UCSD-AML1 (cell line): ENCODE measurements at regions not wholly inside any gene's neighbourhood (a gene's known extent, or its start where the extent isn't known, plus 50 kb on each side); places are given as distances from the start of the nearest gene placed in this dataset.

Source experiments
- DNase-seq: peaks from one replicate; lab custom pipeline; 2025; ENCODE audit not compliant: unreplicated experiment; lab: John Stamatoyannopoulos, UW

DNA sequence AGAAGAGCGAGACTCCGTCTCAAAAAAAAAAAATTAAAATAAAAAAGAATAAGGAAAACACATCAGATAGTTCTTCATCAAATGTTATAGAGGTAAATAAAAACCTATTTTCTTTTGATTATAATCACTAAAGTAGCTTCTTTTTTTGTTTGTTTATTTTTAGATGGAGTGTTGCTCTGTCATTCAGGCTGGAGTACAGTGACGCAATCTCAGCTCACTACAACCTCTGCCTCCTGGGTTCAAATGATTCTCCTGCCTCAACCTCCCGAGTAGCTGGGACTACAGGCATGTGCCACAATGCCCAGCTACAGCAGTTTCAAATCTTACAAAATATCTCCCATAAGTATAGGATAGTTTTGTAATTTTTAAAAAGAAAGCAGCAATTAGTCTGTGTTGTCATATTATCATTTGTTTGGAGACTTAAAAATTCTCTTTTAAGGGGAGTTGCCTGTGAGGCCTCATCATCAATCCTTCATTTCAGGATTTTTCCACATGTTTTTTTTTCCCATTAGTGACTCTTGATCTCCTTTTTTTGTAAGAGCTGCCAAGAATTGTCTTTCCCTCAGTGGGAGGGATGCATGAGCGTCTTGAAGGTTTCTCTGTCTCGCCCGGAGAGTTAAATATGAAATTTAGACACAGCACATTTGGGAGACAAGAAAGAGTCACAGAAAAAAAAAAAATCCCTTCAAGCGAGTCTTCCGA lies 275.9 kb downstream of the CDCA7 start:
- DNase-seq, result no peak

DNA sequence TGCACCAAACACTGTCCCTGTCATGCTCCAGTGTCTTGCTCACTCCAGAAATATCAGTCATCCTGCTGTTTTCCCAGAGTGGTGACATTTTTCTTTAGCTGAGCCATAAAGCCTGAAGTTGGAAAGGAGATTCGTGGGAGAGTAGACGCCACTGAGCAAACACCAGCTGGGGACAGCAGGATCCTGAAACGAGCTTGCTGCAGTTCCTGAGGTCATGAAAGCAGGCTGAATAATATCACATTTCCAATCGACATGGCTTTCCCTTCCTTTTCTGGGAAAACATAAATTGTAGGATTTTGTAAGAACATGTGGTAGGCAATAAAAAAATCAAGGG lies 276.4 kb downstream of the CDCA7 start:
- no peak for DNase-seq

DNA sequence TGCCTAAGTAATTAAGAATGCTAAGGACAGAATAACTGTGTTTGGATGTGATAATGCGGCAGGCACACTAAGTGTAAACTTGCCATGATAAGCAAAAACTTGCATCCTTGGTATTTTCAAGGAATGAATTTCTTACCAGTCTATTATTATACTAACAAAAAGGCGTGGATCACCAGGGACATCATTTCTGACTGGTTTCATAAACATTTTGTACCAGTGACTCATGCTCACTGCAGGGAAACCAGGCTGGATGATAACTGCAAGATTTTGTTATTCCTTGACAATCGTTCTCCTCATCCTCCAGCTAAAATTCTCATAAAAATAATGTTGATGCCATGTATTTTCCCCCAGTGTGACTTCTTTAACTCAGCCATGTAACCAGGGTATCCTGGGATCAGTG lies 289.5 kb downstream of the CDCA7 start:
- DNase-seq, result no peak

DNA sequence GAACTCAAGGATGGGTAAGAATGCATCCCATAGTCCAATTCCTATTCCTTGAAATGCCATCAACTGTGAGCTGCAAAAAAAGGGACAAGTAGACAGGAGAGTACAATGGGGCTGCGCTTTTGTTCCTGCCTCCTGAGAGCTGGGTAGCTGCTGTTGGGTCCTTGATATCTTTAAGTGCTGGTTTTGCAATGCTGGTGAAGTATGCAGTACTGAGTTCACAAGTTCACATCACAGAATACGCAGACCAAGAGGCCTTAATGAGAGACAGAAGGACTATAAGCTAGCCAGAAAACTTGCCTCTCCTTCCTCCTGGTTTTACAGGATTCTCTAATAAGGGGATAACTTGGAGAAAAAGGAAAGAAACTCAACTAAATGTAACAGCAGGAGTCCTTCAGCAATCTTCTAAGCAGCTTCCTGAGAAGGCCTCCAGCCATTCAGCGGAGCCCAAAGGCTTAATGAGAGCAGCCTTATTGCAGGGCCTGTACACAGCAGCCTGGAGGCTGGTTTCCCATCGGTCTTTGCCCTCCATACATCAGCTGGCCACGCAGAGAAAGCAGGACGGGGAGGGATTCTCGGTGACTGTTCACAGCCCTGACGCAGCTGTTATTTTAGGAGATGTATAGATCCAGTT lies 293.1 kb downstream of the CDCA7 start:
- DNase-seq, result no peak

DNA sequence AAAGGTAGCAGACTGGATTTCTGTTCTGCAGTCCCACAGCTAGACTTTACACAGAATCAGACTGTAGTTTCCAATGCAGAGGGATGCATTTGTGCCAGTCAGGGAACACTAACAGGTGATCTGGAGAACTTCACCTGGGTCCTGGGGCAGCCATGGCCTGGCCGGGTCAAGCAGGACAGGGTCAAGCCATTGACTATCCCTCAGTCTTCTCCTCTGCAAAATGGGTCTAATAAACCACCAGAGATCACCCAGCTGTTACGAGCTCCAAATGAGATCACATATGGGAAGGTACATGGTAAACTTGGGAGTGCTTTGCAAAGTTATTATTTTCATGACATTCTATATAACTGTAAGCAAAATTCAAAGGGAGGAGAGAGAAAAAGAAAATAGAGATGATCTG lies 294.1 kb downstream of the CDCA7 start:
- DNase-seq, result no peak

DNA sequence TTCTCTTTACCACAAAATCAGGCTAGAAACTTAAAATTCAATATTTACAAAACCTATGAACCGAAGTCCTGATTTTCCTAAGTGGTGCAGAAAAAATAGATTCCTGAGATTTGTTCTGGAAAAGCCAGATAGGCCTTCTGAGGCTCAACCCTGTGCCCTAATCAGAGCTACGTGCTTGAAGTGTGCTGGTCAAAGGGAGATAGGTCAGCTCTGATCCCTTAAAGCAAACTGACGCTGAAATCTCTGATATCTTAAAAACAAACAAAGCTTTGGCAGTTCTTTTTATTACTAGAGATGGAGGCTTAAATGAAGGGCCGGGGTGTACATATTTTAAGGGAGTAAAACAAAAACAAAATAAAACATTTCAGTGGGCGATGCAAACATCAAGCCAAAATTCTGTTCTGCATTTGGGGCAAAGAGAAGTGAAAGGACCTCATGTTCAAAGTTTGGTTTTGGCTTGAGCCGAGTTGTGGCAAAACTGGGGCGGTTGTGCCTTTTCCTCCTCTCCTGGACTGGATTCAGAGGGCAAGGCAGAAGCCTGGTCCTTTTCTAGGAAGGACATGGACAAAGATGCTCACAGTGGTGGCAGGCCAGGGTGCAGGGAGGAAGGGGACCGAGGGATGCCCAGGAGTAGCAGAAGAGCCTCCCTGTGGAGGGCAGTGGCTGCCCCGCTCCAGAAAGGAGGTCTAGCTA lies 295.0 kb downstream of the CDCA7 start:
- no peak for DNase-seq

DNA sequence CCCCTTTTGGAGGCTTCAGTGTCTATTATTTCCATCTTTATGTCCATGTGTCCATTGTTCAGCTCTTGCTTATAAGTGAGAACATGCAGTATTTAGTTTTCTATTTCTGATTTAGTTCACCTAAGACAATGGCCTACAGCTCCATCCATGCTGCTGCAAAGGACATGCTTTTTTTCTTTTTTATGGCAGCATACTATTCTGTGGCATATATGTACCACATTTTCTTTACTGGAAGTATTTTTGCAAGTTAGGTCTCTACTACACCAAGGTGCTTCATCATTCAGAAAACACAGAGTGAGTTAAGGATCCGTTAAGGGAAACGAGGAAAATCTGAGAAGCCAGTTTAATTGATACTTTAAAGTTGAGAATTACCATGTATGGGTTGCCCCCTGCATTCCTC lies 297.2 kb downstream of the CDCA7 start:
- no peak for DNase-seq

DNA sequence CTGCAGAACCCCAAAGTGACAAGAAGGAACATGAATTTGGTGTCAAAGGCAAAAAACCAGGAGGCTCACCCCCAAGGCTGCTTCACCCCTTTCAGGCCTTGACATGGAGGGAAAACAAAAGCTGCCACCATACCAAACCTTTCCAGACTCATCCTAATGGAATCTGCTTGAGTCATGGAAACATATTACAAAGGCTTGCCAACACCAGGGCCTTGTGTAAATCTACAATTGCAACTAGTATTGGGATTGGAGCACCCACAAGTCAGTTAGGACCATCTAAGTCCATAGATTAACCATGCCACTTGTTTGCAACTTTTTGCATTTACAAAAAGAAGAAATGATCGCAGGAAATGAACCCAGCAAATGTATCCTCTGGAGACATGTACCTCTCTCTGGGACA lies 297.6 kb downstream of the CDCA7 start:
- no peak for DNase-seq

DNA sequence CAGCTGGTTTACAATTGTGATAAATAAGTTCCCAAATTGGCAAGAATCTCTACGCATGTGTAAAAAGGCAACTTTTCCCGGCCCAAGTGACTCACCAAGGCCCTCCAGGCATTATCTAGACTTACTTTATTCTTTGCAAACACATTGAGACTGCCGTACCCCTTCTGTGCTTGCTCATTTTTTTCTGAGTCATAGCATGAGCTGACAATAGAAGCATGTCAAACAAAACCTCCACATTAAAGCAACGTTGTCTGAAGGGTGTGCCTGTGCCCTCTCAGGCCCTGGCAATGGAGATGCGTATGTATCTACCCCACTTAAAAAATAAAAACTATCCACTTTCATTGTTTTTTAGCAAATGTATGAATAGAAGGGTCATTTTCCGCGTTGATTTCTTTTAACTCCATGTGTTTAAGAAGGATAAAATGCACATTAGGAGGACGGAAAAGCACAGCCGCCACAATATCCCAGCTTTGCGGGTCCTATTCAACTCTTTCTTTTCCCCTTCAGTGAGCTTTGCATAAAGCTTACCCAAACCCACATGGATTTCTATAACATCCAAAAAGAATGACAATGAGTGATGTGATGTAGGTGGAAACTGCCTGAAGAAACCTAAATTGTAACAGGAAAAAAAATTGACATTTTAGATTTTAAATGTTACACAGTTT lies 298.2 kb downstream of the CDCA7 start:
- DNase-seq, result no peak

DNA sequence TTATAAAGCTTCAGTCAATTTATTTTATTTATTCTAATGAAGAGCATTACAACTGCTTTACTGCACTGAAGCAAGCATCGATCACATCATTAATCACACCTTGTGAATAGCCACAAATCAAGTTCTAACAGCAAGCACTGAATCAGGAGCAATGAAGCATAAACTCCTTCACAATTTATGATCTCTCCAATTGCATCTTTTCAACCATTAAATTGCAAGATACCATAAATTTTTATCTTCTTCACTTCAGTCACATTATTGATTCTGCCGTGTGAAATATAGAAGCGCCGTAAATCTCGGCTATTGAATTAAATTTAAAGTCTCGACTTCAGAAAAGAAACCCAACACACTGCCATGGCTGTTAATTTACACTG lies 298.7 kb downstream of the CDCA7 start:
- no peak for DNase-seq

DNA sequence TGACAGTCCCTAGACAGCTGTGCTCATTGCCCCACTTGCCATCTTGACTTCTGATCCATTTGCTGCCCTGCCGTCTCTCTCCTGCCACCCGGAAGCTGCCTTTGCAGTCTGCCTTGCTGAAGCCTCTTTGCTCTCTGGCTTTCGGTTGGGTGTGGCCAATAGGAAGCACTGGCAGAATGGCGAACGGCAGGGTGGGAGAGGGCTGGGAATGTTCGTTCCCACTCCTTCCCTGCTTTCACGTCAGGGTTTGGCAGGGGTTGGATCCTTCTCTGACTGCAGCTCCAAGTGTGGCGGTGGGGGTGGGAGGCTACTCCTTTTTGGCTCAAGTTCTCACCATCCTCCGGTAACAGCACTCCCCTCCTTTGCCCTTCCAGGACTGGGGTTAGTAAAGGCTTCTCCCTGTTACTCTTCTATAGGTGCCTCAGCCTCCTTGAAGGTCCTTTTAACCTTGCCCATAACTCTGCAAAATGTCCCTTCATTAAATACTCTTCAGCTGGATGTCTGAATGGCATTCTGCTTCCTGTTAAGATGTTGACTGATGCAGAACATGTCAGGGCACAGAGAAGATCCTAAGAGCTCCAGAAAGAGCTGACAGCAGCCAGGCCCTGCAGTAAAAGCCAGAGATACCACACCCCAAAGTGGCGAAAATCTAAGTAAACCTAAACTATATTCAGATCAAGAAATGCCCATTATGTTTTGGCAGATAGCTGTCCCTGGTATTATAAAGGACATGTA lies 299.7 kb downstream of the CDCA7 start:
- DNase-seq, result no peak

DNA sequence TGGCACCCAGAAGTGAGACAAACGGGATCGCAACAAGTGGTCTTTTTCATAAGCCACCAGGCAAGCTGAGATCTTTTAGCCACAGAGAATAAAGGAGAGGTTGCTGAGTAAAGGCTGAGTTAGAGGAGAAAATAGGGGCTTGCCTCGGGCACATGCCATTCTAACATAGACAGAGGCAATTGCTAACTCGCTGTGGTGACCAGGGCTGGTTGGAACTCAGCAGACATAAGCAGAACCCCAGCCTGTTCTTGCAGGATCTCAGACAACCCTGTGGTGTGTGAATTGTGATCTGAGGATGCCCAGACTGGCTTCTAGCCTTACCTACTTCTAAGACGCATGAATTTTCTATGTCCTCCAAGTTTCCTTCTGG lies 300.2 kb downstream of the CDCA7 start:
- DNase-seq, result no peak

DNA sequence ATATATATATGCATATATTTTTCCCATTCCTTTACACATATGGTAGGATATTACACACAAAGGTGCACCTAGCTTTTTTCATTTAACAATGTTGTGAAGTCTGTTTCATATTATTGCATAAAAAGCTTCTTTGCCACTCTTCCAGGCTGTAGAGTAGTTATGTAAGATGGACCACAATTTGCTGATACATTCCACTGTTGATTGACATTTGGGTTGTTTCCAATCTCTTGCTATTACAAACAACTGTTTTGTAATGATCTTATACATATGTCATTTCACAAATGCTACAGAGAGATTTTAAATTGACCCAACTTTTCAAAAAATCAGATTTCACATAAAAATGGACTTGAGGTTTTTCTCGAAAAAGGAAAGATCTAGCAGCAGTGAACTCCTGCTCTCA lies 301.4 kb downstream of the CDCA7 start:
- DNase-seq, result no peak

DNA sequence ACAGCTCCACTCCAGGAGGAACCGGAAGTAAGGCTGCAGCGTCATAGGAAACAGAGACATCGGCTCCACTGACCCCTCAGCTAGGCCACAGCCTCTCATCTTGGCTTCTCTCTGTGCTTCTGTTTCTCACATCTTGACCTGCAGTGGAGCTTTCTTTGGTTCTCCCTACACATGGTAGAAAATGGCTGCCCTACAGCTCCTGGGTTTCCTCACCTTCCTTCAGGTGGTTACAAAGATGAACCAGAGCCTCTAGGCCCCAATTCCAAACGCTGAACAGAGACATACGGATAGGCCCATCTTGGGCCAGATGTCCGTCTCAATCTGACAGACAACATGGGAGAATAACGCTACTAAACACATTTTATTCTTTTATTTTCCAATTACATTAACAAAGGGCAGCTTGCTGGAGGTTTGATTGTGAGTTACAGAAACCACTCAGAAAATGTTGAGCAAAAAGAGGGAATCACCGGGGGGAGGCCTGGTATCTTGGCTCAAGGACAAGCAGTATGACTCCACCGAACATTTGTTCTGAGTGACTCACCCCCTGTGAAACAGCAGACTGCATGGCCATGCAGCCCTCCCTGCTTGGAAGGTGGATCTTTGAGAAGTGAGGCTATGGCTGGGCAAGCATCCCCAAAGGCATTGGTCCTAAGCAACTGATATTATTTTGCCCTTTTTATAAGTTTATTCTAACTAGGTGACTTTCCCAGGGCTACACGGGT lies 303.5 kb downstream of the CDCA7 start:
- no peak for DNase-seq

DNA sequence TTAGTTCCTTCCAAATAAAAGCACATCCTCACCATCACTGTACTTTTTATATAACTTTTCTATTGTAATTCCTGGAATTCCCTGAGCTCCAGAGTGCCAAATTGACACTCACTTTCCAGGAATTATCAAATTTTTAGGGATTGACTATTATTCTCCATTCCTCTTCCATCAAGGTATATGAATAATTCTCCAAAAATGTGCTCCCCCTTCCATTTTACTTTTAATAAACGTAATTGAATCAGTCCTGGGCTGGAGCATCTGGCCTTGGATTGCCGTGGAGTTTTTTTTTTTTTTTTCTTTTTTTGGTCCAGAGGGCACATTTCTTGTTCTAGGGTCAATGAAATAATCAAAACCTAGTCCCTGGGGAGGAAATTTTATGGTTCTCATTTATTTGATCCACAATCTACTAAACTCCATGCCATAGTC lies 304.3 kb downstream of the CDCA7 start:
- DNase-seq, result no peak

DNA sequence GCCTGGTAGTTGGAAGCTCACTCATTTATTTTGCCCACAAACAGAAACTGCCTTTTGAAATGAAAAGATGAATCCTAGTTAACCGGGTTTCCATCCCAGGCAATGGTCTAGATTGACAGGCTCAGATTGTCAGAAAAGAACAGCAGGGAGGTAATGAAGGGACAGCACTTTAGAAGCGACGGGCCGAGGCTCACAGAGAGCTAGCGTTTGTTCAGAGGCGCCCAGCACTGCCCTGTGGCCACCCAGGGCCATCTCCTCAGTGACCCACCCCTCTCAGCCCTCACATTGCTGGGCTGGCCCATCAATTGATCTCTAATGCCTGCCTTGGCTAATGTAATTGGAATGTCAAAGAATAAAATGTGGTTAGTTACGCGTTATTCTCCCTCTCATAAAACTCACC lies 304.8 kb downstream of the CDCA7 start:
- no peak for DNase-seq

DNA sequence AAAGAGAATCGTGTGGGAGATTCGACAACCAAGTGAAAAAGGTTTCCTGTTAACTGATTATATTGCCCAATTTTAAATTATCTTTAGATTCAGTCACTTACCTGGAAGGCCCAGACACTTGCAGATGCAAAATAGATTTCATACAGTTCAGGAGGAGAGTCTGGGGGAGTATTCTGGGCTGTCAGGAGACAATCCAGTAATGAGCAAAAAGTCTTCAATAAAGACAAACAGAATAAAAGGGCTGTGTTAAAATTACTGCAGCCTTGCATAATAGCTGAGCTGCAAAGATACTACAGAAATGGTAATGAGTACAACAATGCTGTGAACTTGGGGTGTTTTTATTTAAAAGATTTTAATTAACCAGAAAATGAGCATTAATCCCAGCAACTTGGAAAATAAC lies 303.6 kb downstream of the SP3 start:
- DNase-seq, result no peak

DNA sequence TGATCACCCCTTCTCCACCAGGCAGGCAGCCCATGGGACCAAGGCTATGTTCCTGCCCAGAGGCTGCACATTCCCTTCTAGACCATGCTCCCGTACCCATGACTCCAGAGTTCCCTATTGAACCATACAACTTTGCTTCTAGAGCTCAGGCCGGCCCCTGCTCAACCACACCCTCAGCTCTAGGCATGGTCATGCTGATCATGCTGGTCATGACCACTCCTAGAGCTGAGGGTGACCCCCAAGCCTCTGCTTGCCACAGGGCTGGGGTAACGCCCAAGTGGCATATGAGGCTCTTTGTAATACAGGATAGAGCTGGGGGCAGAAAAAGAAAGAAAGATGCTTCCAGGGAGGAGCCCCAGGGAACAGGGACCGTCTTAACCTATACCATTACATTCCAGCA lies 301.8 kb downstream of the SP3 start:
- no peak for DNase-seq

DNA sequence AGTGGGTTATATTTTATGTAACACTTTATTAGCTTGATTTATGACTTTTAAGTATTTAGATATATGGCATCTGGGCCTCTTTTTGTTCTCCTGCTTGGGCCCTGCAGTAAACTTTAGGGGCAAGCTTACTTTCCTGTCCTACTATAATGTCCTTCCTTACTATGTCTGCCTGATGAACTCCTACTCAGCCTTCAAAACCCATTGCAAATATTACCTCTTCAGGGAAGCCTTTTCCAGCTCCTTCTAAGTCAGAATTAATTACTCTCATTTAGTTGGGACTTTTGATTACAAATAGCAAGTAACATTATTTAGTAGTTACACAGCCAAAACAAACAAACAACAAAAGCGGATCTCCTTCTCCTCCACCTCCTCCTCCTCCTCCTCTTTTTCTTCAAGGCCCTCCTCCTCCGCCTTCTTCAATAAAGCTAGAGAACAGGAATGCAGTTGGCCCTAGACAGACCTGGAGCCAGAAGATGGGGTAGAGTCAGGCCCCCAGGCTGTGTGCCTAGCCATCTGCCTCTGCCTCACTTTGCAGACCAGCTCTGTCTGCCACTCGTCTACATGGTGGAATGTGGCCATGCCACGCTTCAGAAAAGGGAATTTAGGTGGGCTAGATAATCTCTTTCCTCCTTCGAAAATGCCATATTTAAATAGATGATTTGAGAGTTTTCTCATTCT lies 301.2 kb downstream of the SP3 start:
- no peak for DNase-seq

DNA sequence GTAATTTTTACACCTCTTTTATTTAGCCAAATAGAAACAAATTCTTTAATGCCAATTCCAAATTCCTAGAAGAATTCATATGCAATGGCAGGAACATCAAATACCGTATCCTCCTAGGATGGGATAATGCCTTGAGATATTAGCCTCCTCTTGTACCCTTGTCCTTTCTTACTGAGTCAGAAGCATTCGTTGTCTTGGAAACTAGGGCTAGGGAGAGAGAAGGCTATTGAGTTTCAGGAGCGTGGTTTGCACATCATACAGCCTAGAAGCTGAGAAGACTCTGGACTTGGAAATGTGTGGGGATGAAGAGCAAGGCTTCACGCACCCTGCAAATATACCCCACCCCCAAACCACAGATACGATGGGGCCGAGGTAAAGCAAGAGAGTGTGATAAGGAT lies 300.7 kb downstream of the SP3 start:
- DNase-seq, result no peak
